SH-SY5Y (cell line): ENCODE measurements at regions not wholly inside any gene's neighbourhood (a gene's known extent, or its start where the extent isn't known, plus 50 kb on each side); places are given as distances from the start of the nearest gene placed in this dataset.

Experiments
- GATA2 ChIP-seq: IDR thresholded peaks from 2 replicates; pipeline ENCODE4 v1.6.1; 2011; ENCODE audit warnings: mild to moderate bottlenecking, low read depth, low read length
- GATA3 ChIP-seq: IDR thresholded peaks from 2 replicates; pipeline ENCODE4 v1.6.1; 2011; ENCODE audit warnings: low read depth, mild to moderate bottlenecking, low read length, moderate library complexity

DNA sequence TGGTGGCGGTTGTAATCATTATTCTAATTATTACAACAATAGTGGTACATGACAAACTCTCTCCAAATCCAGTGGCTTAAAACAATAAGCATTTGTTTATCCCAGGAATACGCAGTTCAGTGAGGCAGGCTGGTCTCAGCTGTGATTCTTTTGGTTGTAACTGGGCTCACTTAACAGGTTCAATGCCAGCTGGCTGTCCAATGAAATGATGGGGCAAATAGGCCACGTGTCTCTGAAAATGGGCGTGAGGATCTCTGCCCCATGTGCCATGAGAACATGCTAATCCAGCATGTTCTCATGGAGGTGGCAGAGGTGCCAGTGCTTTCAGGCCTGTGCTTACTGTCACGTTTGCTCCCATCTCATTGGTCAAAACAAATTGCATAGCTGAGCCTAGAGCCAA, 73.1 kb upstream of the CLMN start:
- TF ChIP-seq GATA2 (no peak), GATA3 (no peak)

- no peak for TF ChIP-seq GATA2
- no peak for TF ChIP-seq GATA3
Measured at GRCh38 chr14:95391331-95391730, 71.6 kb upstream of the CLMN start.

GRCh38 chr14:95389471-95390011, 69.8 kb upstream of the CLMN start:
- no peak for TF ChIP-seq GATA3
- TF ChIP-seq GATA2: no peak

GRCh38 chr14:95388699-95389098, 69.0 kb upstream of the CLMN start:
- TF ChIP-seq GATA2: no peak
- TF ChIP-seq GATA3: no peak

- TF ChIP-seq GATA2: peak; percentile 46; the same call in 1 of the 2 replicates
- no peak for TF ChIP-seq GATA3
Measured at GRCh38 chr14:95387826-95388445, 68.2 kb upstream of the CLMN start.

GRCh38 chr14:95386536-95387095, 66.9 kb upstream of the CLMN start:
- TF ChIP-seq GATA3 (no peak), GATA2 (no peak)

- TF ChIP-seq GATA2: no peak
- TF ChIP-seq GATA3: no peak
Measured at GRCh38 chr14:95385701-95386100, 66.0 kb upstream of the CLMN start.

DNA sequence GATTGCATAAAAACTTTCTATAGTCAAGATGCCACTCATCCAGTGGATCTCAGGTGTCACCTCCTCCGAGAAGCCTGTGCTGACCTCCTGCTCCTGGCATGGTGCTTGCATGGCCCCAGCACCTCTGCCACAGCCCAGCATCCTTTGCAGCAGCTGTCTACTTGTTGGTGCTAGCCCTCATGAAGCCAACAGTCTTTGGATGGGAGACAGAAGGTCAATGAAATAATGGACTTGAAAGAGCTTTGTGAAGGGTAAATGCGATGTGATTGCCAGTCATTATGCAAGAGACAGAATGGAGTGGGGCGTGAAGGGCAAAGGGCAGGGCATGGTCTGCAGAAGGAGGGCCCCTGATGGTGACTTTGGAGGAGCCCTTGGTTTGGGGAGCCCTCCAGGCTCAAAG, 63.0 kb upstream of the CLMN start:
- TF ChIP-seq GATA3 (no peak), GATA2 (no peak)

DNA sequence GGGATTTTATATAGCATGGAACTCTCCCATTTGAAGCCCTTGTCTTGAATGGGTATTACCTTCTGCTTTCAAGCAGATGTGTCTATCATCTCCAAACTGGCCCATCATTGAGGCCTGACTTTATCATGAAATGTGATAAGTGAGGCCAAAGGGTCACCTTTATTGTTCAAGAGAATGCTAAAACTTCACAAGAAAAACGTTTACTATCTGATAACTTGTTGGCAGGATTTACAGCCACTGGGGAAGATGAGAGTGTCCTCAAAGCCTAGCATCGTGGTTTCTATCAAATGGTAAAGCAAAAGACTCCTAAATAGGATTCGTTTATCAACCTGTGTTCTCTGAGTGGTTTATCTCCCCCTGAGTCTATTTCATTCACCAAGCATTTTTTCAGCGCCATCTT, 62.0 kb upstream of the CLMN start:
- TF ChIP-seq GATA2: no peak
- TF ChIP-seq GATA3: no peak

- TF ChIP-seq GATA3 (no peak), GATA2 (no peak)
Measured at GRCh38 chr14:95380350-95381042, 60.8 kb upstream of the CLMN start.

DNA sequence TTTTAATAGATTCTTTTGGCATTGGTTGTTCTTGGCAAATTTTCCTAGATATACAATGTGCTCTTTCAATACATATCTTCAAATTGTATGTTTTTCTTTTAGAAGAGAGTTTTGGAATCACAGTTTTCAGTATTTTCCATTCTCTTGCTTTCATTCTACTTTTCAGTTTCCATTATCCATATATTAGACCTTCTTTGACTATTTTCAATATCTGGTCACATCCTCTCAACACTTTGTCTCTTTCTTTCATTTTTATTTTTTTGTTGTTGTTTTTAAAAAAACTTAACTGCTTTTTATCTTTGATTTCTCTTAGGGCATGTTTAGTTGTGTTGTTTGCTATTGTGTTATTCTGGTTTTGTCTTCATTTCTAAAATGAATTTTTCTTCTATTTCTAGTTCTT, 59.9 kb upstream of the CLMN start:
- TF ChIP-seq GATA2 (no peak), GATA3 (no peak)

- TF ChIP-seq GATA3 (no peak), GATA2 (no peak)
Measured at GRCh38 chr14:95375539-95376109, 55.9 kb upstream of the CLMN start.

DNA sequence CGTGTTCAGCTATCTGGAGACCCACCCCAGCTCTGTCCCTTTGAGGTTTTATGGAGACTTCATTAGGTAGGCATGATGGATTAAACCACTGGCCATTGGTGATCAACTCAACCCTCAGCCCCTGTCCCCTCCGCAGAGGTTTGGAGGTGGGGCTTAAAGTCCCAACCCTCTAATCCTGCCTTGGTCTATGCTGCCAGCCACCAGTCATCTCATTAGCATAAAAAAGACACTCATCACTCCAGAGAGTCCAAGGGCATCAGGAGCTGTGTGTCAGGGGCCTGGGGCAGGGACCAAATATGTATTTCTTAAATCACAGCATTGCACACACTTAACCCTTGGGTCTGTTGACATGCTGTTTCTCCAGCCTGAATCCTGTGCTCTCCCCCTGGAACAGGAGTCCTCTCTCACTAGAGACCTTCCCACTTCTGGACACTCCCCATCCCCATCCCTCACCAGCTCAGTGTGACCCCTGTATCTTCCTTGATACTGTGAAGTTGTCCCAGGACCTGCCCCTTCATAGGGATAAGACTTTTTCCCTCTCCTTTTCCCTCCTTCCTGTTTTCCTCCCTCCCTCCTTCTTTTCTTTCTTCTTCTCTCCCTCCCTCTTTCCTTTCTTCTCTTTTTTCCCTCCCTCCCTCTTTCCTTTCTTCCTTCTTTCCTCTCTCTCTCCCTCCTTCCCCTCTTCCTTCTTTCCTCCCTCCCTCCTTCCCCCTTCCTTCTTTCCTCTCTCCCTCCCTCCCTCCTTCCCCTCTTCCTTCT, 54.7 kb upstream of the CLMN start:
- TF ChIP-seq GATA2 (no peak), GATA3 (no peak)

DNA sequence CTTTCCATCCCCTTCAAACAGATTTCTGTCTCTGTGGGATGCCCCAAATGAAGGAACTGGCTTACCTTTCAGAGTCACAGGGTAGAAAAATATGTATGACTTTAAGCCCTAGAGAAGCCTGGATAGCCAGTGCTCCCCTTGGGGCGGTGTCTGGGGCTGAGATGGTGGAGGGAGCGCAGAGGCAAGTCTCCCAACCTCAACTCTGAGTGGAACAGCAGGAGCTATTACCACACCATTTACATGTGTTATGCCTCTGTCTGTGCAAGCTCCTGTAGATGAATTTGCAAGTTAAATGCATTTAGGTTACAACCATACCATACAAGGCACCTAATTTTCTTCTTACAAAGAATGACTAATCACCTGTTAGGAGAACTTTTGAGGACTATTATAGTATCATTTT, 50.4 kb upstream of the CLMN start:
- TF ChIP-seq GATA3: no peak
- no peak for TF ChIP-seq GATA2
